H1 (cell line): ENCODE measurements at regions not wholly inside any gene's neighbourhood (a gene's known extent, or its start where the extent isn't known, plus 50 kb on each side); places are given as distances from the start of the nearest gene placed in this dataset.

ENCODE experiments used
- CTCF ChIA-PET: fragments of 300-600 bp; sonication (Branson Sonifier 250); formaldehyde crosslinking; loops from one replicate; lab custom pipeline; 2021; ENCODE audit not compliant: partially characterized antibody; lab: Charles Lee
- POLR2A ChIA-PET: fragments of 300-600 bp; sonication (Branson Sonifier 250); formaldehyde crosslinking; loops from one replicate; lab custom pipeline; 2021; ENCODE audit warnings: inconsistent platforms; ENCODE audit not compliant: partially characterized antibody; lab: Charles Lee
- DNase-seq, 2 experiments: peaks; one replicate each; pipeline versions ENCODE4 v3.0.0 to v3.0.0-alpha.2; 2010 to 2022; ENCODE audit warnings: low spot score in 2 of 2, low read depth in 1 of 2, mixed read lengths in 1 of 2
- FAIRE-seq: peaks from 2 replicates; lab custom pipeline; 2011; peaks lifted over from hg19 to GRCh38; lab: Jason Lieb, UNC
- H2AFZ ChIP-seq: 2 replicates; pipeline ENCODE4 v1.8.1; 2012; ENCODE audit warnings: low read length, inconsistent platforms
- H2AK5ac ChIP-seq: 2 replicates; pipeline ENCODE4 v1.6.1; 2013; ENCODE audit warnings: low read depth, low read length
- H2BK120ac ChIP-seq: replicated peaks from 2 replicates; pipeline ENCODE3; 2013; ENCODE audit warnings: low read depth, low read length, inconsistent platforms
- H2BK12ac ChIP-seq: 2 replicates; pipeline ENCODE4 v1.6.1; 2013; ENCODE audit warnings: low read depth, low read length
- H2BK15ac ChIP-seq: 2 replicates; pipeline ENCODE4 v1.6.1; 2013; ENCODE audit warnings: low read length
- H2BK20ac ChIP-seq: 2 replicates; pipeline ENCODE4 v1.6.1; 2013; ENCODE audit warnings: low read length
- H2BK5ac ChIP-seq: 2 replicates; pipeline ENCODE4 v1.6.1; 2013; ENCODE audit warnings: low read depth, low read length
- H3K14ac ChIP-seq: 2 replicates; pipeline ENCODE4 v1.6.1; 2013; ENCODE audit warnings: inconsistent platforms; ENCODE audit not compliant: insufficient read length
- H3K18ac ChIP-seq: 2 replicates; pipeline ENCODE4 v1.6.1; 2013; ENCODE audit warnings: low read length; ENCODE audit errors: extremely low read depth
- H3K23ac ChIP-seq: 2 replicates; pipeline ENCODE4 v1.6.1; 2013; ENCODE audit warnings: inconsistent platforms; ENCODE audit not compliant: insufficient read length
- H3K23me2 ChIP-seq: 2 replicates; pipeline ENCODE4 v1.6.1; 2013; ENCODE audit warnings: low read depth, low read length
- H3K27ac ChIP-seq: 2 replicates; pipeline ENCODE4 v1.6.1; 2011; ENCODE audit warnings: low read depth, low read length, inconsistent platforms
- H3K27me3 ChIP-seq, 4 experiments: replicated peaks in 1 of 4; 1 replicate in 1 of 4; 2 replicates in 3 of 4; pipeline versions ENCODE4 v1.6.1 to v1.8.1; 2011 to 2013; ENCODE audit warnings: low read length in 3 of 4, mild to moderate bottlenecking in 3 of 4, inconsistent platforms in 2 of 4, mixed read lengths in 2 of 4, moderate library complexity in 1 of 4; ENCODE audit not compliant: control insufficient read depth in 3 of 4, insufficient read depth in 3 of 4; ENCODE audit errors: extremely low read depth in 1 of 4
- H3K36me3 ChIP-seq, 4 experiments: 2 replicates each; pipeline versions ENCODE4 v1.6.1 to v1.8.1; 2011 to 2013; ENCODE audit warnings: mild to moderate bottlenecking in 4 of 4, low read length in 3 of 4, moderate library complexity in 2 of 4, control low read depth in 1 of 4, inconsistent platforms in 1 of 4; ENCODE audit not compliant: insufficient read depth in 4 of 4, control insufficient read depth in 2 of 4
- H3K4ac ChIP-seq: replicated peaks from 2 replicates; pipeline ENCODE3; 2013; ENCODE audit warnings: low read length, low read depth, mixed read lengths, inconsistent platforms; ENCODE audit not compliant: insufficient read length
- H3K4me1 ChIP-seq, 4 experiments: replicated peaks in 1 of 4; 1 replicate in 1 of 4; 2 replicates in 3 of 4; pipeline versions ENCODE4 v1.6.1 to v1.8.1; 2011 to 2013; ENCODE audit warnings: low read length in 3 of 4, inconsistent platforms in 2 of 4, mixed read lengths in 1 of 4; ENCODE audit not compliant: insufficient read depth in 4 of 4, control insufficient read depth in 3 of 4
- H3K4me2 ChIP-seq, 2 experiments: 2 replicates each; pipeline versions ENCODE4 v1.6.1 to v1.8.1; 2011 to 2013; ENCODE audit warnings: low read depth in 2 of 2, low read length in 2 of 2, control low read depth in 1 of 2, inconsistent platforms in 1 of 2, mild to moderate bottlenecking in 1 of 2; ENCODE audit not compliant: insufficient read depth in 1 of 2
- H3K4me3 ChIP-seq, 4 experiments: fragments of 200-600, 300-600 bp in 1 of 4; sonication (generic), shearing (Covaris generic), sonication (Bioruptor Twin) in 1 of 4; 2 replicates each; pipeline versions ENCODE4 v1.5.1 to v1.8.1; 2011 to 2016; ENCODE audit warnings: low read length in 4 of 4, low read depth in 3 of 4, control low read depth in 2 of 4, inconsistent platforms in 2 of 4, mild to moderate bottlenecking in 2 of 4, mixed read lengths in 1 of 4, moderate library complexity in 1 of 4; ENCODE audit not compliant: insufficient read depth in 2 of 4; ENCODE audit errors: extremely low read depth in 1 of 4
- H3K56ac ChIP-seq: replicated peaks from 2 replicates; pipeline ENCODE3; 2013; ENCODE audit warnings: low read depth, mild to moderate bottlenecking, mixed read lengths, low read length, inconsistent platforms; ENCODE audit not compliant: insufficient read length
- H3K79me1 ChIP-seq: 2 replicates; pipeline ENCODE4 v1.6.1; 2013; ENCODE audit warnings: low read depth, low read length, control low read depth
- H3K79me2 ChIP-seq, 2 experiments: 2 replicates each; pipeline versions ENCODE4 v1.6.1 to v1.8.1; 2012 to 2013; ENCODE audit warnings: low read length in 2 of 2, mild to moderate bottlenecking in 2 of 2, inconsistent platforms in 1 of 2; ENCODE audit not compliant: insufficient read depth in 2 of 2, control insufficient read depth in 1 of 2
- H3K9ac ChIP-seq, 4 experiments: replicated peaks in 1 of 4; 1 replicate in 1 of 4; 2 replicates in 3 of 4; pipeline versions ENCODE4 v1.6.1 to v1.8.1; 2011 to 2013; ENCODE audit warnings: low read depth in 3 of 4, low read length in 3 of 4, control low read depth in 2 of 4, mild to moderate bottlenecking in 2 of 4, moderate library complexity in 2 of 4, inconsistent platforms in 1 of 4; ENCODE audit errors: extremely low read depth in 1 of 4
- H3K9me3 ChIP-seq, 2 experiments: 2 replicates each; pipeline versions ENCODE4 v1.6.1 to v1.8.1; 2012 to 2013; ENCODE audit warnings: mild to moderate bottlenecking in 2 of 2, moderate library complexity in 2 of 2, control low read depth in 1 of 2, inconsistent platforms in 1 of 2, low read depth in 1 of 2, low read length in 1 of 2, mixed read lengths in 1 of 2; ENCODE audit not compliant: insufficient read depth in 2 of 2
- H4K20me1 ChIP-seq, 2 experiments: replicated peaks in 1 of 2; 2 replicates each; pipeline versions ENCODE3 to v1.8.1; 2011 to 2013; ENCODE audit warnings: inconsistent platforms in 2 of 2, low read length in 2 of 2, mild to moderate bottlenecking in 1 of 2; ENCODE audit not compliant: insufficient read depth in 2 of 2, control insufficient read depth in 1 of 2
- H4K5ac ChIP-seq: 2 replicates; pipeline ENCODE4 v1.6.1; 2013; ENCODE audit warnings: low read length, low read depth, mixed read lengths, inconsistent platforms; ENCODE audit not compliant: insufficient read length
- H4K8ac ChIP-seq: 2 replicates; pipeline ENCODE4 v1.8.0; 2013; ENCODE audit warnings: mild to moderate bottlenecking, moderate library complexity, low read length, inconsistent platforms; ENCODE audit not compliant: insufficient read depth; ENCODE audit errors: extremely low read depth
- H4K91ac ChIP-seq: replicated peaks from 2 replicates; pipeline ENCODE3; 2013; ENCODE audit warnings: low read length, mixed read lengths, inconsistent platforms; ENCODE audit not compliant: insufficient read length
- BCL11A ChIP-seq, 2 experiments: IDR thresholded peaks; one replicate each; pipeline ENCODE4 v1.6.1; 2011; ENCODE audit warnings: low read depth in 2 of 2, low read length in 2 of 2, mild to moderate bottlenecking in 2 of 2
- CBX5 ChIP-seq: fragments of 300-800, 300-1000 bp; sonication (generic); IDR thresholded peaks from 2 replicates; pipeline ENCODE4 v1.7.1; 2016; ENCODE audit warnings: antibody characterized with exemption, low read length, low read depth
- EZH2 ChIP-seq: fragments of 200-600 bp; sonication (generic); IDR thresholded peaks from 2 replicates; pipeline ENCODE4 v1.7.1; 2012; ENCODE audit warnings: low read depth, mild to moderate bottlenecking, moderate library complexity, low read length, inconsistent platforms; ENCODE audit not compliant: severe bottlenecking
- HDAC2 ChIP-seq, 2 experiments: fragments of 300-600 bp in 1 of 2; sonication (generic) in 1 of 2; IDR thresholded peaks; 2 replicates each; pipeline ENCODE4 v1.6.1; 2011 to 2012; ENCODE audit warnings: low read depth in 2 of 2, low read length in 2 of 2, mild to moderate bottlenecking in 2 of 2, moderate library complexity in 2 of 2, borderline replicate concordance in 1 of 2, inconsistent platforms in 1 of 2
- KDM5A ChIP-seq: fragments of 200-600 bp; IDR thresholded peaks from 2 replicates; pipeline ENCODE4 v1.7.1; 2012; ENCODE audit warnings: mild to moderate bottlenecking, low read length, inconsistent platforms, mixed read lengths
- NANOG ChIP-seq: IDR thresholded peaks from 2 replicates; pipeline ENCODE4 v1.6.1; 2011; ENCODE audit warnings: low read length, low read depth, mild to moderate bottlenecking, inconsistent platforms; ENCODE audit not compliant: insufficient read depth, poor library complexity, severe bottlenecking
- RAD21 ChIP-seq, 2 experiments: IDR thresholded peaks in 1 of 2; conservative IDR thresholded peaks in 1 of 2; 2 replicates each; pipeline ENCODE4 v1.6.1; 2011; ENCODE audit warnings: low read depth in 2 of 2, low read length in 2 of 2, improper control_type of control experiment in 1 of 2, inconsistent platforms in 1 of 2, mild to moderate bottlenecking in 1 of 2, moderate library complexity in 1 of 2
- RFX5 ChIP-seq: IDR thresholded peaks from 2 replicates; pipeline ENCODE4 v1.6.1; 2011; ENCODE audit warnings: low read depth, low read length, improper control_type of control experiment, borderline replicate concordance
- SAP30 ChIP-seq: fragments of 300-600 bp; sonication (generic); IDR thresholded peaks from 2 replicates; pipeline ENCODE4 v1.7.1; 2012; ENCODE audit warnings: low read length, moderate library complexity, mild to moderate bottlenecking, inconsistent platforms; ENCODE audit not compliant: insufficient read depth, insufficient replicate concordance
- TBP ChIP-seq: IDR thresholded peaks from 2 replicates; pipeline ENCODE4 v1.6.1; 2011; ENCODE audit warnings: low read depth, low read length, improper control_type of control experiment
- TEAD4 ChIP-seq: IDR thresholded peaks from 2 replicates; pipeline ENCODE4 v1.6.1; 2012; ENCODE audit warnings: low read depth, low read length, inconsistent platforms, mixed read lengths
- WGBS, 2 experiments: shearing (Covaris generic) in 1 of 2; methylation state at CpG; one replicate each; pipeline versions ENCODE4 v1.1.6 to v1.1.7; 2013 to 2015; ENCODE audit warnings: low lambda C conversion rate in 2 of 2, mixed read lengths in 2 of 2, inconsistent platforms in 1 of 2, low coverage in 1 of 2, missing lambda C conversion rate in 1 of 2; ENCODE audit not compliant: insufficient replicate concordance in 2 of 2, insufficient coverage in 1 of 2, insufficient read length in 1 of 2; ENCODE audit errors: extremely low coverage in 1 of 2, missing lambda C conversion rate in 1 of 2; 5-methylcytosine and 5-hydroxymethylcytosine counted together
- TF ChIP-seq, protein P1 (sequence below): IDR thresholded peaks from 2 replicates; pipeline ENCODE4 v1.6.1; 2011; ENCODE audit warnings: low read depth, mild to moderate bottlenecking, low read length; ENCODE audit not compliant: insufficient read depth

DNA sequence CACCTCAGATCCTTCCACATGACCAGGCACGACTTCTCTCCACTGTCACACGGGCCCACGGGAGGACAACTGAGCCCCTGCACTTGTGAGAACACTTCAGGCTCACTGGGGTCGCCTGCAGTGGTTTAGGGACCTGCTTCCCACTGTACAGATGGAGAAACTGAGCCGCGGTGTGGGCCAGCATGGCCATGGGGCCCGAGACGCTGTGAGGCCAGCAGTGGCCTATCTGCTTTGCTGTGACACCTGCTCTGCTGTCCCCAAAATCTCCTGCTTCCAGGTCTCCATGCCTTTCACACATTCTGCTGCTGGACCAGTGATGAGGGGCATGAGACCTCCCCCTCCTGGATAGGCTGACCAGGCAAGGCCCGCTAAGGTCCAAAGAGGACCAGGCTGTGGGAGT, 75.8 kb upstream of the PAX2 start:
- ChIA-PET POLR2A (no interaction called here), CTCF (interaction anchor here (0.6 to 4.1 kb wide), 17 partner anchors 9 to 219 kb away, joined by 3 to 34 read pairs (median 6); no protein-coding TSS in a partner anchor)
- Histone ChIP-seq H3K14ac (no peak overlapping the region), H3K4me1 (peaks cover 4 to 15% (median 9%) of the 10 kb centered on the region in 4 experiments), H3K9me3 (no peaks in the 10 kb centered on the region), H3K23me2 (peaks cover 6% of the 10 kb centered on the region; the same call in 1 of the 2 replicates), H4K91ac (no peak overlapping the region), H2BK12ac (peak overlapping the region; percentile 92; the same call in 1 of the 2 replicates), H3K79me2 (no peaks in the 10 kb centered on the region), H4K8ac (no peak overlapping the region), H4K20me1 (peaks cover 2 to 6% of the 10 kb centered on the region in 2 experiments), H4K5ac (no peak overlapping the region), H3K4me2 (no peak overlapping the region; a peak in 1 of 4 replicates), H3K79me1 (no peaks in the 10 kb centered on the region), H3K27ac (no peak overlapping the region), H2BK120ac (no peak overlapping the region), H3K56ac (no peak overlapping the region), H3K23ac (no peak overlapping the region), H3K4ac (no peak overlapping the region), H2BK5ac (0 out of 2 replicates have a peak overlapping the region, but pooled peaks have one; percentile 35), H2BK20ac (0 out of 2 replicates have a peak overlapping the region, but pooled peaks have one; percentile 61), H2BK15ac (peak overlapping the region; percentile 72; the same call in 1 of the 2 replicates), H3K27me3 (peaks cover 0 to 37% (median 27%) of the 10 kb centered on the region in 4 experiments; a peak in 6 of 7 replicates), H3K36me3 (no peaks in the 10 kb centered on the region), H3K4me3 (no peak overlapping the region), H2AFZ (no peak overlapping the region), H3K18ac (no peak overlapping the region), H2AK5ac (peak overlapping the region; percentile 24; the same call in 1 of the 2 replicates), H3K9ac (no peak overlapping the region)
- DNase-seq = no peak
- 85% methylated on average over 9 of the region's 9 CpGs; no CpG with 5 or more reads in 1 of the 2 experiments for WGBS, 2 experiments
- FAIRE-seq = no peak
- TF ChIP-seq, protein P1, sequence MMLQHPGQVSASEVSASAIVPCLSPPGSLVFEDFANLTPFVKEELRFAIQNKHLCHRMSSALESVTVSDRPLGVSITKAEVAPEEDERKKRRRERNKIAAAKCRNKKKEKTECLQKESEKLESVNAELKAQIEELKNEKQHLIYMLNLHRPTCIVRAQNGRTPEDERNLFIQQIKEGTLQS = no peak
- TF ChIP-seq CBX5 = no peak
- TF ChIP-seq RAD21 (IDR thresholded peaks at IDR 0.05 in 1 of 2, conservative IDR thresholded peaks at IDR 0.05 in 1 of 2; ENCODE audit: low read depth in 2 of 2, low read length in 2 of 2) = no peak
- TF ChIP-seq SAP30 = no peak
- no peak for TF ChIP-seq KDM5A
- no peak for TF ChIP-seq TBP
- no peak for TF ChIP-seq TEAD4
- TF ChIP-seq BCL11A (IDR thresholded peaks at IDR 0.05; ENCODE audit: low read depth in 2 of 2, low read length in 2 of 2) = no peak
- no peak for TF ChIP-seq RFX5
- TF ChIP-seq EZH2 = no peak
- TF ChIP-seq NANOG = no peak
- no peak for TF ChIP-seq HDAC2 (IDR thresholded peaks at IDR 0.05; ENCODE audit: borderline replicate concordance in 1 of 2, low read depth in 2 of 2, low read length in 2 of 2)
